Trophoblast cell (in vitro differentiated cells and primary cell): ENCODE measurements at regions not wholly inside any gene's neighbourhood (a gene's known extent, or its start where the extent isn't known, plus 50 kb on each side); places are given as distances from the start of the nearest gene placed in this dataset.
A peak's percentile ranks its signal among the peaks of the same experiment; 100 is the strongest.

ENCODE experiments used
- DNase-seq, 2 donors: peaks; one replicate each; pipeline ENCODE4 v3.0.0-alpha.2; 2016
- H2AFZ ChIP-seq: 2 replicates; pipeline ENCODE4 v1.6.1; 2013; ENCODE audit warnings: low read length, moderate library complexity, mild to moderate bottlenecking; ENCODE audit not compliant: insufficient read depth, poor library complexity
- H2AK5ac ChIP-seq: 2 replicates; pipeline ENCODE4 v1.6.1; 2013; ENCODE audit warnings: mild to moderate bottlenecking, low read length
- H2BK120ac ChIP-seq: 2 replicates; pipeline ENCODE4 v1.6.1; 2013; ENCODE audit warnings: low read length, mild to moderate bottlenecking, moderate library complexity; ENCODE audit not compliant: insufficient read depth, poor library complexity
- H2BK12ac ChIP-seq: 2 replicates; pipeline ENCODE4 v1.6.1; 2013; ENCODE audit warnings: mild to moderate bottlenecking, low read length, moderate library complexity
- H2BK5ac ChIP-seq: 2 replicates; pipeline ENCODE4 v1.6.1; 2013; ENCODE audit warnings: low read length, low read depth, moderate library complexity, mild to moderate bottlenecking; ENCODE audit not compliant: poor library complexity
- H3K14ac ChIP-seq: 2 replicates; pipeline ENCODE4 v1.6.1; 2013; ENCODE audit warnings: mild to moderate bottlenecking, low read length
- H3K18ac ChIP-seq: 2 replicates; pipeline ENCODE4 v1.6.1; 2013; ENCODE audit warnings: mild to moderate bottlenecking, low read length
- H3K23ac ChIP-seq: 2 replicates; pipeline ENCODE4 v1.6.1; 2013; ENCODE audit warnings: low read length
- H3K27ac ChIP-seq: 2 replicates; pipeline ENCODE4 v1.5.1; 2013; ENCODE audit warnings: low read depth, mild to moderate bottlenecking, inconsistent platforms, low read length, moderate library complexity
- H3K27me3 ChIP-seq: 2 replicates; pipeline ENCODE4 v1.6.1; 2013; ENCODE audit warnings: inconsistent platforms, mild to moderate bottlenecking, low read length, moderate library complexity; ENCODE audit not compliant: insufficient read depth
- H3K36me3 ChIP-seq, 2 experiments: 1 replicate in 1 of 2; 2 replicates in 1 of 2; pipeline ENCODE4 v1.6.1; 2013; ENCODE audit warnings: low read length in 2 of 2, mild to moderate bottlenecking in 2 of 2, moderate library complexity in 1 of 2; ENCODE audit not compliant: insufficient read depth in 2 of 2, control insufficient read depth in 1 of 2
- H3K4ac ChIP-seq: 2 replicates; pipeline ENCODE4 v1.6.1; 2013; ENCODE audit warnings: low read depth, mild to moderate bottlenecking, low read length, moderate library complexity
- H3K4me1 ChIP-seq, 2 experiments: 1 replicate in 1 of 2; 2 replicates in 1 of 2; pipeline ENCODE4 v1.6.1; 2013; ENCODE audit warnings: low read length in 2 of 2, mild to moderate bottlenecking in 2 of 2, moderate library complexity in 1 of 2; ENCODE audit not compliant: insufficient read depth in 2 of 2, control insufficient read depth in 1 of 2
- H3K4me2 ChIP-seq: 2 replicates; pipeline ENCODE4 v1.6.1; 2013; ENCODE audit warnings: inconsistent platforms, mild to moderate bottlenecking, low read length, moderate library complexity
- H3K4me3 ChIP-seq: 2 replicates; pipeline ENCODE4 v1.5.1; 2013; ENCODE audit warnings: mild to moderate bottlenecking, low read depth, low read length, inconsistent platforms
- H3K79me1 ChIP-seq: one replicate; pipeline ENCODE4 v1.6.1; 2013; ENCODE audit warnings: low read length
- H3K79me2 ChIP-seq: 2 replicates; pipeline ENCODE4 v1.6.1; 2013; ENCODE audit warnings: low read length, mild to moderate bottlenecking; ENCODE audit not compliant: control insufficient read depth, insufficient read depth, poor library complexity
- H3K9ac ChIP-seq: 2 replicates; pipeline ENCODE4 v1.6.1; 2013; ENCODE audit warnings: mild to moderate bottlenecking, low read length
- H3K9me3 ChIP-seq: 2 replicates; pipeline ENCODE4 v1.6.1; 2013; ENCODE audit warnings: low read depth, mild to moderate bottlenecking, control low read depth, inconsistent platforms, low read length; ENCODE audit not compliant: insufficient read depth
- H4K12ac ChIP-seq: 2 replicates; pipeline ENCODE4 v1.6.1; 2013; ENCODE audit warnings: low read depth, mild to moderate bottlenecking, low read length, moderate library complexity
- H4K8ac ChIP-seq: 2 replicates; pipeline ENCODE4 v1.6.1; 2013; ENCODE audit warnings: low read depth, mild to moderate bottlenecking, low read length, moderate library complexity
- H4K91ac ChIP-seq: one replicate; pipeline ENCODE4 v1.6.1; 2013; ENCODE audit warnings: low read depth, mild to moderate bottlenecking, low read length, moderate library complexity
- WGBS: extraction: QIAGEN DNeasy Blood & Tissue Kit; methylation state at CpG from one replicate; pipeline ENCODE4 v1.1.7; 2013; ENCODE audit warnings: missing lambda C conversion rate; ENCODE audit not compliant: insufficient read length, insufficient coverage; ENCODE audit errors: extremely low coverage; 5-methylcytosine and 5-hydroxymethylcytosine counted together

- no peak overlapping the region for H4K8ac ChIP-seq
- H3K36me3 ChIP-seq, result no peaks in the 10 kb centered on the region
- no peak overlapping the region for H4K12ac ChIP-seq
- H3K9me3 ChIP-seq, result no peaks in the 10 kb centered on the region
- no peak overlapping the region for H2AK5ac ChIP-seq
- no peak overlapping the region for H2BK120ac ChIP-seq
- H3K27me3 ChIP-seq, result no peaks in the 10 kb centered on the region
- no peaks in the 10 kb centered on the region for H3K4me1 ChIP-seq
- no peak overlapping the region for H3K14ac ChIP-seq
- H2BK12ac ChIP-seq, result no peak overlapping the region
- no peak overlapping the region for H3K27ac ChIP-seq
- no peak overlapping the region for H2BK5ac ChIP-seq
- no peak overlapping the region for H3K4ac ChIP-seq
- peak overlapping the region; percentile 56 for H3K23ac ChIP-seq
- no peaks in the 10 kb centered on the region for H3K79me1 ChIP-seq
- no peak for DNase-seq
- no peak overlapping the region for H3K4me3 ChIP-seq
- no peak overlapping the region for H2AFZ ChIP-seq
- H3K18ac ChIP-seq, result no peak overlapping the region
- no peak overlapping the region for H4K91ac ChIP-seq
- no CpG with 5 or more reads among the region's 5 CpGs for WGBS
- no peak overlapping the region for H3K9ac ChIP-seq
- H3K4me2 ChIP-seq, result no peak overlapping the region
- no peaks in the 10 kb centered on the region for H3K79me2 ChIP-seq
These were observed 78.1 kb upstream of the JAK1 start for GRCh38 chr1:65044411-65044810.

- no peak overlapping the region for H2AK5ac ChIP-seq
- H3K9ac ChIP-seq, result no peak overlapping the region
- no peak overlapping the region for H2BK12ac ChIP-seq
- H3K4me1 ChIP-seq, result no peaks in the 10 kb centered on the region
- H3K23ac ChIP-seq, result no peak overlapping the region
- H3K79me1 ChIP-seq, result no peaks in the 10 kb centered on the region
- H4K91ac ChIP-seq, result no peak overlapping the region
- no peak overlapping the region for H4K12ac ChIP-seq
- no peaks in the 10 kb centered on the region for H3K27me3 ChIP-seq
- no peak overlapping the region for H4K8ac ChIP-seq
- H3K79me2 ChIP-seq, result no peaks in the 10 kb centered on the region
- no peak overlapping the region for H2AFZ ChIP-seq
- H3K4me3 ChIP-seq, result no peak overlapping the region
- no peak for DNase-seq
- H3K14ac ChIP-seq, result no peak overlapping the region
- no CpG with 5 or more reads among the region's 4 CpGs for WGBS
- no peak overlapping the region for H2BK5ac ChIP-seq
- H3K4ac ChIP-seq, result no peak overlapping the region
- no peak overlapping the region for H3K18ac ChIP-seq
- H3K36me3 ChIP-seq, result no peaks in the 10 kb centered on the region
- no peak overlapping the region for H3K27ac ChIP-seq
- H2BK120ac ChIP-seq, result no peak overlapping the region
- no peaks in the 10 kb centered on the region for H3K9me3 ChIP-seq
- H3K4me2 ChIP-seq, result no peak overlapping the region
These were observed 78.9 kb upstream of the JAK1 start for GRCh38 chr1:65045022-65045817.

GRCh38 chr1:65048335-65048734 is 82.0 kb upstream of the JAK1 start:
- no peak for DNase-seq
- Histone ChIP-seq H2AFZ (no peak overlapping the region), H3K9me3 (no peaks in the 10 kb centered on the region), H4K12ac (no peak overlapping the region), H3K4ac (no peak overlapping the region), H4K91ac (no peak overlapping the region), H2AK5ac (no peak overlapping the region), H4K8ac (no peak overlapping the region), H3K23ac (no peak overlapping the region), H2BK12ac (no peak overlapping the region), H2BK120ac (no peak overlapping the region), H3K18ac (no peak overlapping the region), H3K79me2 (no peaks in the 10 kb centered on the region), H3K4me2 (no peak overlapping the region), H3K14ac (no peak overlapping the region), H2BK5ac (no peak overlapping the region), H3K4me3 (no peak overlapping the region), H3K27me3 (no peaks in the 10 kb centered on the region), H3K27ac (no peak overlapping the region), H3K36me3 (no peaks in the 10 kb centered on the region), H3K9ac (no peak overlapping the region), H3K79me1 (no peaks in the 10 kb centered on the region), H3K4me1 (no peaks in the 10 kb centered on the region)
- WGBS, result no CpG with 5 or more reads among the region's 6 CpGs

- Histone ChIP-seq H3K4me3 (no peak overlapping the region), H3K79me2 (no peaks in the 10 kb centered on the region), H3K79me1 (no peaks in the 10 kb centered on the region), H3K36me3 (no peaks in the 10 kb centered on the region), H3K27me3 (no peaks in the 10 kb centered on the region), H2AFZ (no peak overlapping the region), H3K4me2 (no peak overlapping the region), H4K91ac (no peak overlapping the region), H2AK5ac (no peak overlapping the region), H4K12ac (no peak overlapping the region), H3K14ac (no peak overlapping the region), H3K23ac (peak overlapping the region; percentile 64), H2BK5ac (no peak overlapping the region), H2BK12ac (no peak overlapping the region), H3K9ac (no peak overlapping the region), H4K8ac (no peak overlapping the region), H3K9me3 (no peaks in the 10 kb centered on the region), H3K4me1 (no peaks in the 10 kb centered on the region), H2BK120ac (no peak overlapping the region), H3K18ac (no peak overlapping the region), H3K27ac (no peak overlapping the region), H3K4ac (no peak overlapping the region)
- WGBS, result no CpG with 5 or more reads among the region's 5 CpGs
- no peak for DNase-seq
These were observed 83.8 kb upstream of the JAK1 start for GRCh38 chr1:65049941-65050713.
